22Rv1 (cell line): ENCODE measurements at regions not wholly inside any gene's neighbourhood (a gene's known extent, or its start where the extent isn't known, plus 50 kb on each side); places are given as distances from the start of the nearest gene placed in this dataset.

Experiments
- H3K27ac ChIP-seq: fragments of 450-650 bp; 2 replicates; pipeline ENCODE4 v1.5.1; 2017
- ZFX ChIP-seq: fragments of 450-650 bp; IDR thresholded peaks from 2 replicates; pipeline ENCODE4 v1.6.1; 2017; ENCODE audit warnings: antibody characterized with exemption, borderline replicate concordance
- TF ChIP-seq, protein P1 (sequence below): fragments of 450-650 bp; IDR thresholded peaks from 2 replicates; pipeline ENCODE4 v1.5.1; 2017; ENCODE audit warnings: mild to moderate bottlenecking

DNA sequence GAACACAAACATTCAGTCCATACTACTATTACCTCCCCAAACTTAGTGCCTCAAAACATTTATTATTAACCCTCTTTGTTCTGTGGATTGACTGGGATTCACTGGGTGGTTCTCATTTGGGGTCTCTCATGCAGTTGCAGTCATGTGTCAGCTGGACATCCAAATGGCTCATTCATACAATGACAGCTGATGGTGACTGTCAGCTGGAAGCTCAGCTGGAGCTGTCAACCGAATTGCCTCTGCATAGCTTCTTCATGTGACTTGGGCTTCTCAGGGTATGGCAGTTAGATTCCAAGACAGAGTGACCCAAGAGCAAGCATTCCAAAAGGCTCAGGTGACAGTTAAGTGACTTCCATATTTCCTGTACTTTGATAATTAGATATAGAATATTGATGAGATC is 85.2 kb downstream of the CCDC34 start:
- H3K27ac ChIP-seq = no peak overlapping the region
- TF ChIP-seq, protein P1, sequence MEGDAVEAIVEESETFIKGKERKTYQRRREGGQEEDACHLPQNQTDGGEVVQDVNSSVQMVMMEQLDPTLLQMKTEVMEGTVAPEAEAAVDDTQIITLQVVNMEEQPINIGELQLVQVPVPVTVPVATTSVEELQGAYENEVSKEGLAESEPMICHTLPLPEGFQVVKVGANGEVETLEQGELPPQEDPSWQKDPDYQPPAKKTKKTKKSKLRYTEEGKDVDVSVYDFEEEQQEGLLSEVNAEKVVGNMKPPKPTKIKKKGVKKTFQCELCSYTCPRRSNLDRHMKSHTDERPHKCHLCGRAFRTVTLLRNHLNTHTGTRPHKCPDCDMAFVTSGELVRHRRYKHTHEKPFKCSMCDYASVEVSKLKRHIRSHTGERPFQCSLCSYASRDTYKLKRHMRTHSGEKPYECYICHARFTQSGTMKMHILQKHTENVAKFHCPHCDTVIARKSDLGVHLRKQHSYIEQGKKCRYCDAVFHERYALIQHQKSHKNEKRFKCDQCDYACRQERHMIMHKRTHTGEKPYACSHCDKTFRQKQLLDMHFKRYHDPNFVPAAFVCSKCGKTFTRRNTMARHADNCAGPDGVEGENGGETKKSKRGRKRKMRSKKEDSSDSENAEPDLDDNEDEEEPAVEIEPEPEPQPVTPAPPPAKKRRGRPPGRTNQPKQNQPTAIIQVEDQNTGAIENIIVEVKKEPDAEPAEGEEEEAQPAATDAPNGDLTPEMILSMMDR = no peak
- TF ChIP-seq ZFX = no peak

DNA sequence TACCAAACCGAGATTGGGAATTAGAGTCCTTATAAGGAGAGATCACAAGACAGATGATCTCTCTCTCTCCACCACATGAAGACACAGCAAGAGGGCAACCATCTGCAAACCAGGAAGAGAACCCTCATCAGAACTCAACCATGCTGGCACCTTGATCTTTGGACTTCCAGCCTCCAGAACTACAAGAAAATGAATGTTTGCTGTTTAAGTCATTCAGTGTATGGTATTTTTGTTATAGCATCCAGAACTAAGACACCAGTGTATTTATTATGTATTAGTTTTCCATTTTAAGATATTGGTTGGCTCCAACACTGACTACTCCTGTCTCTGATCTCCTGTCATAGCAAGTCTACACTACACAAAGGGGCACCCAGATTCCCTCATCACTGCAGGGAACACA is 86.9 kb downstream of the CCDC34 start:
- TF ChIP-seq ZFX = no peak
- TF ChIP-seq, protein P1 = no peak
- no peak overlapping the region for H3K27ac ChIP-seq

DNA sequence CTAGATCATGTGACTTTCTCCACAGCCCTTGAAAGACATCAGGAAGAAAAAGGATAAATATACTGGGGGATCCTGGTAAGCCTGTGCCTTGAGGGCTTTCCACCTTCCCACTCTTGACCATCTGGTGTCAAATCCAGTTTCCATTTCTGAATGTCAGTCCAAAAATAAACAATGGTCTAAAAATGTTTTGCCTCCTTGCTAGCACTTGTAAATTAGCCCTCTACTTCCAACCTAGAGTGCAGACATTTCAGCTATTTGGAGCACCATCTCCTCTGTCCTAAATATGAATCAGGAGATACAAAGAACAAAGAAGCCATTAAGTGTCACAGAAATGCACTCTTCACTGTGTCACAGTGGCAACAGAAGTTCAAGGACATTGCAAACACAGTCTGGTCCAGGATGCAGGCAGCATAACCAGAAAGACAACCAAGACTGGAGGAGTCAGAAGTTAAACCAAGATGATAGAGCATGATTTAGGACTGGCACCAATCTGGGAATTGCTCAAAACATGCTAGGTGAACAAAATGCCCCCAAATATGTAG is 88.1 kb downstream of the CCDC34 start:
- no peak overlapping the region for H3K27ac ChIP-seq
- TF ChIP-seq, protein P1 = no peak
- no peak for TF ChIP-seq ZFX

DNA sequence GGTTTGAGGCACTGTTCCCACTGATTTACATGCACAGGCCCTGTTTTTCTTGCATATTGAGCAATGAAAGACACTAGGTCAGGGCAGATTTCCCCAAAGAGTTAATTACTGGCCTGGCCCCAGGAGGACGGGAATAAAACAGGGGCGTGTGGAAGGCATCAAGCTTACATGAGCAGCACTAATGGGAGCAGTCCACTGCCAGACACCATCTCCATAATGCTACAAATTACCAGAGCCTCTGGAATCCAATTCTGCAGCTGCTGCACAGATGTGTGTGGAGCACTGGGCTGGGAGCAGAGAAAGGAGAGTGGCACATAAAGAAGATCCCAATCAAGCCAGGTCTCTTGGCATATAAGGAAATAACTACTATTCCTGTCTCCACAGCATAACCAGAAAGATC is 96.9 kb downstream of the CCDC34 start:
- TF ChIP-seq, protein P1 = no peak
- no peak for TF ChIP-seq ZFX
- H3K27ac ChIP-seq = no peak overlapping the region

DNA sequence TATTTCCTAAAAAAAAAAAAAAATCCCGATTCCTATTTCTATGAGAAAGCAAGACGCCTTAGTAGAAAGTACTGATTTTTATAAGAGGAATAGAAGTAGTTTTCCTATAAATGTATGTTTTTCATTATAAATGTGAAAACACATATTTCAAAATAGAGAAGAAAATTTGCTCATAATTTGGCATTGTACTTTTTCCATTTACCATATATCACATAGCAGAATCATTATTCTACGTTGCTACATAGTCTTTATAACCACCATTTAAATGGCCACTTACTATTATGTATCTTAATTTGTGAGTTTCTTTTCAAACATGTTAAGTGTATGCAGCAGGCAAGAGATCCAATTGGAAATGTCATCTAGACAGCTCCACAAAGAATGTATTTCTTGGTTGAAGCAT is 99.0 kb downstream of the CCDC34 start:
- H3K27ac ChIP-seq = no peak overlapping the region
- TF ChIP-seq, protein P1 = no peak
- TF ChIP-seq ZFX = no peak

DNA sequence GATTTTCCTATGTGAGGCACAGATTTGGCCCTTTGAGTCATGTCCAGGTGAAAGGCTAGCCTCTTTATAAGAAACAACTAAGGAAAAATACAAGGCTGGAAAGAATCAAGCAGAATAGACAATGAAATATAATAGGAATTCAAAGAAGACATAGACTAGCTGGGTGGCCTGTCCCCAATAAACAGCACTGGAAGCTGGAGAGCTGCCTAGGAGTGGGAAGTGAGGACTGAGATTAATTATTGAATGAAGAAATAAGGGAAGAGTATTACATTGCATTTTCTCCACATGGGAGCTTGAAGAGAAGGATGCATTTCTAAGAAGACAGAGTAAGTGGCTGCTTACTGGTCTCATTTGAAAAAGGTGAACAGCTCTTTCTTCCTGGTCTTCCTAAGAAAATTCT is 100.0 kb downstream of the CCDC34 start:
- H3K27ac ChIP-seq = no peak overlapping the region
- TF ChIP-seq, protein P1 = no peak
- TF ChIP-seq ZFX = no peak

DNA sequence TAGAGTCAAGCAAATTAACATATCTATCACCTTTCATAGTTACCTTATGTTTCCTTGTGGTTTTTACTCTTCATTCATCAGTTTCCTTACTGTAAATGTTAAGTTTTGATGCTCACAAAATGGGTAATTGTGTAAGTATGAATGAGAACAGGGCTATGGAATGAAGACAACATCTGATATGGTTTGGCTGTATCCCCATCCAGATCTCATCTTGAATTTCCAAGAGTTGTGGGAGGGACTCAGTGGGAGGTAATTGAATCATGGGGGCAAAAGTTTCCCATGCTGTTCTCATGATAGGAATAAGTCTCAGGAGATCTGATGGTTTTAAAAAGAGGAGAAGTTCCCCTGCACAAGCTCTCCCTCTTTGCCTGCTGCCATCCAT is 107.6 kb downstream of the CCDC34 start:
- TF ChIP-seq, protein P1 = no peak
- no peak for TF ChIP-seq ZFX

More for the DNA sequence above, 107.6 kb downstream of the CCDC34 start:
- H3K27ac ChIP-seq = no peak overlapping the region
